SK-N-SH treated with all-trans-retinoic acid at 6 μM for 48 hours (cell line): ENCODE measurements at regions not wholly inside any gene's neighbourhood (a gene's known extent, or its start where the extent isn't known, plus 50 kb on each side); places are given as distances from the start of the nearest gene placed in this dataset.
"Not testable (repeated sequence)": the region's sequence is repeated elsewhere in the genome, so short reads cannot be mapped to it uniquely, and the experiment has no call there.

Experiments
- ATAC-seq: fragments of 200-7000 bp; cut with Tn5 transposase; 3 replicates; pipeline ENCODE4 v1.9.1; 2020; ENCODE audit warnings: mild to moderate bottlenecking, moderate library complexity
- CSDC2 ChIP-seq: fragments of 250-450 bp; sonication (Bioruptor Pico); IDR thresholded peaks from 2 replicates; pipeline ENCODE4 v1.5.0; 2020; ENCODE audit warnings: mild to moderate bottlenecking, moderate library complexity
- ESRRG ChIP-seq: fragments of 250-450 bp; sonication (Bioruptor Pico); IDR thresholded peaks from 2 replicates; pipeline ENCODE4 v1.6.1; 2021; ENCODE audit warnings: mild to moderate bottlenecking
- GLIS3 ChIP-seq: fragments of 250-450 bp; sonication (Bioruptor Pico); IDR thresholded peaks from 2 replicates; pipeline ENCODE4 v1.5.0; 2020; ENCODE audit warnings: mild to moderate bottlenecking, moderate library complexity
- ISL1 ChIP-seq: fragments of 250-450 bp; sonication (Bioruptor Pico); IDR thresholded peaks from 2 replicates; pipeline ENCODE4 v2.1.2; 2022; ENCODE audit warnings: mild to moderate bottlenecking, moderate library complexity
- OSR1 ChIP-seq: fragments of 250-450 bp; sonication (Bioruptor Pico); IDR thresholded peaks from 2 replicates; pipeline ENCODE4 v1.8.0; 2022; ENCODE audit warnings: moderate library complexity, mild to moderate bottlenecking, inconsistent platforms
- PPARA ChIP-seq: fragments of 250-450 bp; sonication (Bioruptor Pico); IDR thresholded peaks from 2 replicates; pipeline ENCODE4 v1.5.0; 2020; ENCODE audit warnings: mild to moderate bottlenecking, borderline replicate concordance
- RARB ChIP-seq: fragments of 250-450 bp; sonication (Bioruptor Pico); IDR thresholded peaks from 2 replicates; pipeline ENCODE4 v1.8.0; 2021; ENCODE audit warnings: mild to moderate bottlenecking, moderate library complexity
- TCF4 ChIP-seq: fragments of 250-450 bp; sonication (Bioruptor Pico); IDR thresholded peaks from 2 replicates; pipeline ENCODE4 v1.8.0; 2021; ENCODE audit warnings: mild to moderate bottlenecking, moderate library complexity, borderline replicate concordance
- TOX ChIP-seq: fragments of 250-450 bp; sonication (Bioruptor Pico); IDR thresholded peaks from 2 replicates; pipeline ENCODE4 v1.8.0; 2021; ENCODE audit warnings: mild to moderate bottlenecking, moderate library complexity, borderline replicate concordance
- ZFP3 ChIP-seq: fragments of 250-450 bp; sonication (Bioruptor Pico); IDR thresholded peaks from 2 replicates; pipeline ENCODE4 v1.5.0; 2020; ENCODE audit warnings: mild to moderate bottlenecking, moderate library complexity
- ZFP30 ChIP-seq: fragments of 450-650 bp; formaldehyde crosslinking; IDR thresholded peaks from 2 replicates; pipeline ENCODE4 v1.5.0; 2022; ENCODE audit warnings: mild to moderate bottlenecking, moderate library complexity
- ZNF565 ChIP-seq: fragments of 450-650 bp; formaldehyde crosslinking; conservative IDR thresholded peaks from 2 replicates; pipeline ENCODE4 v1.5.0; 2020; ENCODE audit warnings: low read depth, mild to moderate bottlenecking, moderate library complexity
- ZNF70 ChIP-seq: fragments of 450-650 bp; formaldehyde crosslinking; IDR thresholded peaks from 2 replicates; pipeline ENCODE4 v1.5.0; 2020; ENCODE audit warnings: mild to moderate bottlenecking, moderate library complexity
- TF ChIP-seq, protein P1 (sequence below): fragments of 250-450 bp; sonication (Bioruptor Pico); IDR thresholded peaks from 2 replicates; pipeline ENCODE4 v1.5.1; 2021; ENCODE audit warnings: mild to moderate bottlenecking, moderate library complexity
- TF ChIP-seq, protein P2 (sequence below): fragments of 250-450 bp; sonication (Bioruptor Pico); IDR thresholded peaks from 2 replicates; pipeline ENCODE4 v1.5.0; 2020; ENCODE audit warnings: mild to moderate bottlenecking, moderate library complexity
- TF ChIP-seq, protein P3 (sequence below): fragments of 250-450 bp; sonication (Bioruptor Pico); IDR thresholded peaks from 2 replicates; pipeline ENCODE4 v1.8.0; 2021; ENCODE audit warnings: low read depth, mild to moderate bottlenecking, moderate library complexity, borderline replicate concordance
- TF ChIP-seq, protein P4 (sequence below): fragments of 250-450 bp; sonication (Bioruptor Pico); IDR thresholded peaks from 2 replicates; pipeline ENCODE4 v1.5.1; 2020; ENCODE audit warnings: low read depth, mild to moderate bottlenecking, moderate library complexity

DNA sequence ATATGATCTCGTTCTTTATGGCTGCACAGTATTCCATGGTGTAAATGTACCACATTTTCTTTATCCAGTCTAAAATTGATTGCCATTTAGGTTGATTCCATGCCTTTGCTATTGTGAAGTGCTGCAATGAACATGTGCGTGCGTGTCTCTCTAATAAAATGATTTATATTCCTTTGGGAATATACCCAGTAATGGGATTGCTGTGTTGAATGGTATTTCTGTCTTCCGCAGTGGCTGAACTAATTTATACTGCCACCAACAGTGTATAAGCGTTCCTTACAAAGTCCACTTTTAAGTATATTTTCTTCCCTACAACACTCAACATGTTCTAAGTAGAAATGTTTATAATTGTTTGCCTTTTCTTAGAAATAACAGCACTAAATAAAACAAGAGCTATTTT lies 521.9 kb downstream of the DTWD2 start:
- ATAC-seq = no peak
- TF ChIP-seq RARB (no peak), CSDC2 (CRISPR knock-in tag) (no peak), ZNF565 (no peak), TCF4 (no peak), TOX (CRISPR knock-in tag) (no peak), OSR1 (CRISPR knock-in tag) (no peak), ZFP3 (no peak), ZFP30 (CRISPR knock-in tag) (no peak), ESRRG (CRISPR knock-in tag) (no peak)
- TF ChIP-seq, protein P1, sequence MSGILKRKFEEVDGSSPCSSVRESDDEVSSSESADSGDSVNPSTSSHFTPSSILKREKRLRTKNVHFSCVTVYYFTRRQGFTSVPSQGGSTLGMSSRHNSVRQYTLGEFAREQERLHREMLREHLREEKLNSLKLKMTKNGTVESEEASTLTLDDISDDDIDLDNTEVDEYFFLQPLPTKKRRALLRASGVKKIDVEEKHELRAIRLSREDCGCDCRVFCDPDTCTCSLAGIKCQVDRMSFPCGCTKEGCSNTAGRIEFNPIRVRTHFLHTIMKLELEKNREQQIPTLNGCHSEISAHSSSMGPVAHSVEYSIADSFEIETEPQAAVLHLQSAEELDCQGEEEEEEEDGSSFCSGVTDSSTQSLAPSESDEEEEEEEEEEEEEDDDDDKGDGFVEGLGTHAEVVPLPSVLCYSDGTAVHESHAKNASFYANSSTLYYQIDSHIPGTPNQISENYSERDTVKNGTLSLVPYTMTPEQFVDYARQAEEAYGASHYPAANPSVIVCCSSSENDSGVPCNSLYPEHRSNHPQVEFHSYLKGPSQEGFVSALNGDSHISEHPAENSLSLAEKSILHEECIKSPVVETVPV (CRISPR knock-in tag) = no peak
- TF ChIP-seq, protein P2, sequence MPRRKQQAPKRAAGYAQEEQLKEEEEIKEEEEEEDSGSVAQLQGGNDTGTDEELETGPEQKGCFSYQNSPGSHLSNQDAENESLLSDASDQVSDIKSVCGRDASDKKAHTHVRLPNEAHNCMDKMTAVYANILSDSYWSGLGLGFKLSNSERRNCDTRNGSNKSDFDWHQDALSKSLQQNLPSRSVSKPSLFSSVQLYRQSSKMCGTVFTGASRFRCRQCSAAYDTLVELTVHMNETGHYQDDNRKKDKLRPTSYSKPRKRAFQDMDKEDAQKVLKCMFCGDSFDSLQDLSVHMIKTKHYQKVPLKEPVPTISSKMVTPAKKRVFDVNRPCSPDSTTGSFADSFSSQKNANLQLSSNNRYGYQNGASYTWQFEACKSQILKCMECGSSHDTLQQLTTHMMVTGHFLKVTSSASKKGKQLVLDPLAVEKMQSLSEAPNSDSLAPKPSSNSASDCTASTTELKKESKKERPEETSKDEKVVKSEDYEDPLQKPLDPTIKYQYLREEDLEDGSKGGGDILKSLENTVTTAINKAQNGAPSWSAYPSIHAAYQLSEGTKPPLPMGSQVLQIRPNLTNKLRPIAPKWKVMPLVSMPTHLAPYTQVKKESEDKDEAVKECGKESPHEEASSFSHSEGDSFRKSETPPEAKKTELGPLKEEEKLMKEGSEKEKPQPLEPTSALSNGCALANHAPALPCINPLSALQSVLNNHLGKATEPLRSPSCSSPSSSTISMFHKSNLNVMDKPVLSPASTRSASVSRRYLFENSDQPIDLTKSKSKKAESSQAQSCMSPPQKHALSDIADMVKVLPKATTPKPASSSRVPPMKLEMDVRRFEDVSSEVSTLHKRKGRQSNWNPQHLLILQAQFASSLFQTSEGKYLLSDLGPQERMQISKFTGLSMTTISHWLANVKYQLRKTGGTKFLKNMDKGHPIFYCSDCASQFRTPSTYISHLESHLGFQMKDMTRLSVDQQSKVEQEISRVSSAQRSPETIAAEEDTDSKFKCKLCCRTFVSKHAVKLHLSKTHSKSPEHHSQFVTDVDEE = no peak

DNA sequence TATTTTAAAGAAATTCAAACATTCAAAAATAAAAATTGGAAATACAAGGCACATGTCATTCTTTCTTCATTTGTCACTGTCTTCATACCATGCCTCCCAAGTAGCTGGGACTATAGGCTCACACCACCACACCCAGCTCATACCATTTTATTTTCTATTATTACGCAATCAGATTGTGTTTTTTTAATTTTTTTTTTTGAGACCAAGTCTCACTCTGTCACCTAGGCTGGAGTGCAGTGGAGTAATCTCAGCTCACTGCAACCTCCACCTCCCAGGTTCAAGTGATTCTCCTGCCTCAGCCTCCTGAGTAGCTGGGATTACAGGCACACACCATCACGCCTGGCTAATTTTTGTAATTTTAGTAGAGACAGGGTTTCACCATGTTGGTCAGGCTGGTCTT lies 526.1 kb downstream of the DTWD2 start:
- not testable (repeated sequence) for ATAC-seq

DNA sequence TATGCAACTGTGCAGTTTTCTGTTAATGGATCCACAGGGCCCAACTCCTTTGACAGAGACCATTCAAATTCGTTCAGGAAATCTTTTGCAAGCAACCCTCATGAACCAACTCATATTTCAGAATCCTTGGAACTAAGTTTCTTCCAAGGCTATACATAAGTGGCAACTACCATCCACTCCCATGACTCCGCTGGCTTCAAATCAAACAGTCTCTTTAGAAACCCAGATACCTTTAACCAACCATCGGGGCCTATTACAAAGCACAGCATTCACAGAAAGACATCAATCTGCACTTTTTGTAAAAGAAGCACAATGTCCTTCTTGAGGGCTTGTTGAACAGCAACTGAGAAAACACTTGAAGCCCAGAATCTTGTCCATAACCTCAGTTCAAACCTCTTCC lies 526.9 kb downstream of the DTWD2 start:
- ATAC-seq = no peak

DNA sequence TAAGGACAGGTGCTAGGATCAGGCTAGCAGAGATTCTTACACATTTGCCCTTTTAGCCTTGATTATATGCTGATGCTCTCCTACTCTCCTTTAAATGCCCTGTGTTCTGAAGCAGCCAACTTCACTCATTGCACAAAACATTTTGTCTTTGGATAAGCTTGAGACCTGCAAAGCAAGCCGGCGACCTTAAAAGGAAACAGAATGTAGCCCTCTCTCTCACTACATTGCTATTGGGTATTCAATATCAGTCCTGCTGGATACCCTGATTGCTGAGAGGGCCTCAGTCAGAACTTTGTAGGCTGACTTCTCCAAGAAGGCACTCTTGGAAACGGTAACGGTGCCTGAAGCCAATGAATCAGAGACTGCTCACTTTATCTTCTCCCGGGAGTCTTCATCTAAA lies 528.9 kb downstream of the DTWD2 start:
- TF ChIP-seq, protein P3, sequence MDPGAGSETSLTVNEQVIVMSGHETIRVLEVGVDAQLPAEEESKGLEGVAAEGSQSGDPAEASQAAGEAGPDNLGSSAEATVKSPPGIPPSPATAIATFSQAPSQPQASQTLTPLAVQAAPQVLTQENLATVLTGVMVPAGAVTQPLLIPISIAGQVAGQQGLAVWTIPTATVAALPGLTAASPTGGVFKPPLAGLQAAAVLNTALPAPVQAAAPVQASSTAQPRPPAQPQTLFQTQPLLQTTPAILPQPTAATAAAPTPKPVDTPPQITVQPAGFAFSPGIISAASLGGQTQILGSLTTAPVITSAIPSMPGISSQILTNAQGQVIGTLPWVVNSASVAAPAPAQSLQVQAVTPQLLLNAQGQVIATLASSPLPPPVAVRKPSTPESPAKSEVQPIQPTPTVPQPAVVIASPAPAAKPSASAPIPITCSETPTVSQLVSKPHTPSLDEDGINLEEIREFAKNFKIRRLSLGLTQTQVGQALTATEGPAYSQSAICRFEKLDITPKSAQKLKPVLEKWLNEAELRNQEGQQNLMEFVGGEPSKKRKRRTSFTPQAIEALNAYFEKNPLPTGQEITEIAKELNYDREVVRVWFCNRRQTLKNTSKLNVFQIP (CRISPR knock-in tag) = no peak
- TF ChIP-seq TCF4 = no peak
- TF ChIP-seq ZNF70 = no peak
- no peak for ATAC-seq

More for the DNA sequence above, 526.9 kb downstream of the DTWD2 start:
- TF ChIP-seq ZFP3 = no peak
- no peak for TF ChIP-seq PPARA (CRISPR knock-in tag)
- no peak for TF ChIP-seq GLIS3 (CRISPR knock-in tag)
- TF ChIP-seq, all 23 proteins: peak for 0

DNA sequence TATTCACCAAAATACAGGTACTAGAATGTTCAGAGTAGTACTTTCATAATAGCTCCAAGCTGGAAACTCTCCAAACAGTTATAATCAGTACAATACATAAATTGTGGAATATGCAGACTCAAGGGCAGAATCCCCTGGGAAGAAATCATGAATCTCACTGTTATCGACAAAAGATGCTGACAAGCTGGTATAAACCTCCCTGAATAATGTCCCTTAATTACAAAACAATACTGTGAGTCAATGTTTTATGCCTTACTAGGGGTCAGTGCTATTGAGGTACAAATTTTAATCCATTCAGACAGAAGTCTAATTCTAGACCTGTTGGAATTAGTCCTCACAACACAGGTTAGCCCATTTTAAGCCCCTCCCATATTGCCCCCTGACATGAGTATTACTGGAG lies 532.3 kb downstream of the DTWD2 start:
- TF ChIP-seq OSR1 (CRISPR knock-in tag) (no peak), ISL1 (CRISPR knock-in tag) (no peak), TOX (CRISPR knock-in tag) (no peak), ZFP3 (no peak), CSDC2 (CRISPR knock-in tag) (no peak)
- TF ChIP-seq, protein P4, sequence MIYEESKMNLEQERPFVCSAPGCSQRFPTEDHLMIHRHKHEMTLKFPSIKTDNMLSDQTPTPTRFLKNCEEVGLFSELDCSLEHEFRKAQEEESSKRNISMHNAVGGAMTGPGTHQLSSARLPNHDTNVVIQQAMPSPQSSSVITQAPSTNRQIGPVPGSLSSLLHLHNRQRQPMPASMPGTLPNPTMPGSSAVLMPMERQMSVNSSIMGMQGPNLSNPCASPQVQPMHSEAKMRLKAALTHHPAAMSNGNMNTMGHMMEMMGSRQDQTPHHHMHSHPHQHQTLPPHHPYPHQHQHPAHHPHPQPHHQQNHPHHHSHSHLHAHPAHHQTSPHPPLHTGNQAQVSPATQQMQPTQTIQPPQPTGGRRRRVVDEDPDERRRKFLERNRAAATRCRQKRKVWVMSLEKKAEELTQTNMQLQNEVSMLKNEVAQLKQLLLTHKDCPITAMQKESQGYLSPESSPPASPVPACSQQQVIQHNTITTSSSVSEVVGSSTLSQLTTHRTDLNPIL (CRISPR knock-in tag) = no peak
- TF ChIP-seq, protein P2 = no peak
- ATAC-seq = no peak
